H1 (cell line): ENCODE measurements at regions not wholly inside any gene's neighbourhood (a gene's known extent, or its start where the extent isn't known, plus 50 kb on each side); places are given as distances from the start of the nearest gene placed in this dataset.

Experiments used
- ASH2L ChIP-seq: fragments of 200-600, 300-600 bp; sonication (generic); IDR thresholded peaks from one replicate; pipeline ENCODE4 v1.7.1; 2017; ENCODE audit warnings: low read length
- BACH1 ChIP-seq: IDR thresholded peaks from 2 replicates; pipeline ENCODE4 v1.6.1; 2012; ENCODE audit warnings: low read length, improper control_type of control experiment
- CHD2 ChIP-seq: IDR thresholded peaks from 2 replicates; pipeline ENCODE4 v1.6.1; 2012; ENCODE audit warnings: low read length, improper control_type of control experiment
- KDM5A ChIP-seq: fragments of 200-600 bp; IDR thresholded peaks from 2 replicates; pipeline ENCODE4 v1.7.1; 2012; ENCODE audit warnings: mild to moderate bottlenecking, low read length, inconsistent platforms, mixed read lengths
- RFX5 ChIP-seq: IDR thresholded peaks from 2 replicates; pipeline ENCODE4 v1.6.1; 2011; ENCODE audit warnings: low read depth, low read length, improper control_type of control experiment, borderline replicate concordance
- SRF ChIP-seq: IDR thresholded peaks from 2 replicates; pipeline ENCODE4 v1.6.1; 2011; ENCODE audit warnings: mild to moderate bottlenecking, low read depth, low read length, moderate library complexity

DNA sequence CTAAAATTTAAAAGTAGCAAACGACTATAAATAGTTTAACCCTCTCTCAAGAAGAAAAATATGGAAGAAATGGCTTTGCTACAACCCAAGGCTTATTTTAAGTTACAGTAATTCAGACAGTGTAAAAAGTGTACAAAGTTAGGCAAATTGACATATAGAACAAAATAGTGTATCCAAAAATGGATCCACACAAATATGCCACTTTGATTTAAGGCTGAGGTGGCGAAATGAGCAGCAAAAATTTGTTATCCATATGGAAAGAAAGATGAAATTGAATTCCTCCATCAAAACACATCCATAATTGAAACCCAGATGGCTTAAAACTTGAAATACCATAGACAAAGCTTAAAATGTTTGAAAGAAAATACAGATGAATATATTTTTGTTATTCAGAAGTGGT lies 540.8 kb downstream of the BRINP3 start (continued):
- TF ChIP-seq KDM5A: no peak
- TF ChIP-seq BACH1: no peak
- TF ChIP-seq SRF: no peak
- no peak for TF ChIP-seq ASH2L
- no peak for TF ChIP-seq CHD2
- TF ChIP-seq RFX5: no peak
